ENCODE measurements at regions not wholly inside any gene's neighbourhood (a gene's known extent, or its start where the extent isn't known, plus 50 kb on each side); places are given as distances from the start of the nearest gene placed in this dataset.

GRCh38 chr22:48181263-48181955 lies 1419.0 kb downstream of the TBC1D22A start:
- TF ChIP-seq POLR2A (IDR thresholded peaks at IDR 0.05; ENCODE audit: low read depth, low read length) (no peak), CTCF (conservative IDR thresholded peaks at IDR 0.05; ENCODE audit: low read depth, low read length) (no peak), MXI1 (IDR thresholded peaks at IDR 0.05; ENCODE audit: borderline replicate concordance, low read depth, low read length) (no peak), SMC3 (IDR thresholded peaks at IDR 0.05; ENCODE audit: low read depth, low read length) (no peak), RAD21 (IDR thresholded peaks at IDR 0.05; ENCODE audit: low read length) (no peak), CEBPB (IDR thresholded peaks at IDR 0.05; ENCODE audit: low read depth, low read length) (no peak), RFX5 (IDR thresholded peaks at IDR 0.05; ENCODE audit: low read depth, low read length) (no peak), NFE2L2 (IDR thresholded peaks at IDR 0.05; ENCODE audit: low read depth, low read length) (no peak), MAZ (IDR thresholded peaks at IDR 0.05; ENCODE audit: borderline replicate concordance, low read depth, low read length) (no peak), USF2 (IDR thresholded peaks at IDR 0.05; ENCODE audit: low read depth, low read length) (no peak), BHLHE40 (IDR thresholded peaks at IDR 0.05; ENCODE audit: low read depth, low read length) (no peak)

All from IMR-90 (cell line).